PFSK-1 (cell line): ENCODE measurements at regions not wholly inside any gene's neighbourhood (a gene's known extent, or its start where the extent isn't known, plus 50 kb on each side); places are given as distances from the start of the nearest gene placed in this dataset.

ENCODE experiments used
- FOXP2 ChIP-seq: optimal IDR thresholded peaks from 2 replicates; pipeline ENCODE3; 2011; ENCODE audit warnings: borderline replicate concordance, control low read depth, inconsistent platforms; ENCODE audit not compliant: insufficient read depth; ENCODE audit errors: extremely low read length, extremely low read depth
- POLR2AphosphoS5 ChIP-seq: IDR thresholded peaks from 2 replicates; pipeline ENCODE4 v1.6.1; 2012; ENCODE audit warnings: low read depth, mild to moderate bottlenecking, control low read depth, low read length, moderate library complexity
- SIN3A ChIP-seq: IDR thresholded peaks from 2 replicates; pipeline ENCODE4 v1.6.1; 2012; ENCODE audit warnings: mild to moderate bottlenecking, low read length, moderate library complexity, borderline replicate concordance; ENCODE audit not compliant: insufficient read depth
- TAF1 ChIP-seq: IDR thresholded peaks from 2 replicates; pipeline ENCODE4 v1.6.1; 2012; ENCODE audit warnings: low read length, control low read depth, borderline replicate concordance; ENCODE audit not compliant: insufficient read depth
- TF ChIP-seq, protein P1 (sequence below), 2 experiments: IDR thresholded peaks; 2 replicates each; pipeline versions ENCODE4 v1.6.1 to v1.8.0; 2011 to 2012; ENCODE audit warnings: low read depth in 2 of 2, low read length in 2 of 2, control low read depth in 1 of 2, inconsistent platforms in 1 of 2, mild to moderate bottlenecking in 1 of 2, moderate library complexity in 1 of 2; ENCODE audit not compliant: insufficient read depth in 1 of 2

DNA sequence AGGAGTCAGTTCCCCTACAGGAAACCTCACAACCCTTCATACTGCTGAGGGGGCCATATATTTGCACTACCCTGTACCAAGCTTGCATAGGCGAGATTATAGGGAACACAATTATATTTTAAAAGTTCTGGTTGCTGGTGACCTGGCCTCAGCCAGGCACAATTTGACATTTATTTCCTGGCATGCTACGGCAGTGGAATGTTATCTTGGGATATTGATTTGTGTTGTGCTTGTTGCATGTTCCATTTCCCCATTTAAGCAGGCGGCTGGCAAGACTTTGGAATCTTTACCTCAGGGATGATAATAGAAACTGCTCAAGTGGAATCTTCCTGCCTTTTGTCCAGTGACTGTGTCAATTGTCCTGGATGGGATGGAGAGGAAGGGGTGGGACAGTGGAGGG lies 67.0 kb upstream of the RPS23 start:
- TF ChIP-seq SIN3A: no peak
- no peak for TF ChIP-seq TAF1

- no peak for TF ChIP-seq SIN3A
- TF ChIP-seq POLR2AphosphoS5: no peak
- TF ChIP-seq, protein P1, sequence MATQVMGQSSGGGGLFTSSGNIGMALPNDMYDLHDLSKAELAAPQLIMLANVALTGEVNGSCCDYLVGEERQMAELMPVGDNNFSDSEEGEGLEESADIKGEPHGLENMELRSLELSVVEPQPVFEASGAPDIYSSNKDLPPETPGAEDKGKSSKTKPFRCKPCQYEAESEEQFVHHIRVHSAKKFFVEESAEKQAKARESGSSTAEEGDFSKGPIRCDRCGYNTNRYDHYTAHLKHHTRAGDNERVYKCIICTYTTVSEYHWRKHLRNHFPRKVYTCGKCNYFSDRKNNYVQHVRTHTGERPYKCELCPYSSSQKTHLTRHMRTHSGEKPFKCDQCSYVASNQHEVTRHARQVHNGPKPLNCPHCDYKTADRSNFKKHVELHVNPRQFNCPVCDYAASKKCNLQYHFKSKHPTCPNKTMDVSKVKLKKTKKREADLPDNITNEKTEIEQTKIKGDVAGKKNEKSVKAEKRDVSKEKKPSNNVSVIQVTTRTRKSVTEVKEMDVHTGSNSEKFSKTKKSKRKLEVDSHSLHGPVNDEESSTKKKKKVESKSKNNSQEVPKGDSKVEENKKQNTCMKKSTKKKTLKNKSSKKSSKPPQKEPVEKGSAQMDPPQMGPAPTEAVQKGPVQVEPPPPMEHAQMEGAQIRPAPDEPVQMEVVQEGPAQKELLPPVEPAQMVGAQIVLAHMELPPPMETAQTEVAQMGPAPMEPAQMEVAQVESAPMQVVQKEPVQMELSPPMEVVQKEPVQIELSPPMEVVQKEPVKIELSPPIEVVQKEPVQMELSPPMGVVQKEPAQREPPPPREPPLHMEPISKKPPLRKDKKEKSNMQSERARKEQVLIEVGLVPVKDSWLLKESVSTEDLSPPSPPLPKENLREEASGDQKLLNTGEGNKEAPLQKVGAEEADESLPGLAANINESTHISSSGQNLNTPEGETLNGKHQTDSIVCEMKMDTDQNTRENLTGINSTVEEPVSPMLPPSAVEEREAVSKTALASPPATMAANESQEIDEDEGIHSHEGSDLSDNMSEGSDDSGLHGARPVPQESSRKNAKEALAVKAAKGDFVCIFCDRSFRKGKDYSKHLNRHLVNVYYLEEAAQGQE (IDR thresholded peaks at IDR 0.05; ENCODE audit: insufficient read depth in 1 of 2, low read depth in 2 of 2, low read length in 2 of 2): no peak
These were observed 63.2 kb upstream of the RPS23 start for GRCh38 chr5:82341325-82341724.

DNA sequence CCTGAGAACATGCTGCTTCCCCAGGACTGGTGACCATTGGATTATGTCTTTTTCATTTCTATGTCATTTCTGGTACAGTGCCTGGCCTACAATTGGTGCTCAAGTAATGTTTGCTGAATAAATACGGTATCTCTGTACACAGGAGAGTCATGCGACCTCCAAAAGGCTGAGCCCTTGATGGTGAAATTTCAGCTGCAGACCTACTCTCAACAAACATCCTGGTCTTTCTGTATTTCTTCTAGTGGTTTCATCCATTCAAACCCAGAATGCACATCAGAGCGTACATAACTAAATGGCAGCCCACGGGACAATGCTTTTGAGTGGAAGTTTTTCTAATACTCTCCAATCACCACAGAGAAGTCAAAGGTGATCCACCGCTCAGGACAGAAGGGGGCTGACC lies 62.6 kb upstream of the RPS23 start:
- TF ChIP-seq POLR2AphosphoS5 (no peak), FOXP2 (no peak), TAF1 (no peak), SIN3A (no peak)
- TF ChIP-seq, protein P1 (IDR thresholded peaks at IDR 0.05; ENCODE audit: insufficient read depth in 1 of 2, low read depth in 2 of 2, low read length in 2 of 2): no peak

- TF ChIP-seq, protein P1 (IDR thresholded peaks at IDR 0.05; ENCODE audit: insufficient read depth in 1 of 2, low read depth in 2 of 2, low read length in 2 of 2): no peak
- no peak for TF ChIP-seq SIN3A
- no peak for TF ChIP-seq FOXP2
- no peak for TF ChIP-seq POLR2AphosphoS5
- TF ChIP-seq TAF1: no peak
These were observed 61.6 kb upstream of the RPS23 start for GRCh38 chr5:82339792-82340191.

DNA sequence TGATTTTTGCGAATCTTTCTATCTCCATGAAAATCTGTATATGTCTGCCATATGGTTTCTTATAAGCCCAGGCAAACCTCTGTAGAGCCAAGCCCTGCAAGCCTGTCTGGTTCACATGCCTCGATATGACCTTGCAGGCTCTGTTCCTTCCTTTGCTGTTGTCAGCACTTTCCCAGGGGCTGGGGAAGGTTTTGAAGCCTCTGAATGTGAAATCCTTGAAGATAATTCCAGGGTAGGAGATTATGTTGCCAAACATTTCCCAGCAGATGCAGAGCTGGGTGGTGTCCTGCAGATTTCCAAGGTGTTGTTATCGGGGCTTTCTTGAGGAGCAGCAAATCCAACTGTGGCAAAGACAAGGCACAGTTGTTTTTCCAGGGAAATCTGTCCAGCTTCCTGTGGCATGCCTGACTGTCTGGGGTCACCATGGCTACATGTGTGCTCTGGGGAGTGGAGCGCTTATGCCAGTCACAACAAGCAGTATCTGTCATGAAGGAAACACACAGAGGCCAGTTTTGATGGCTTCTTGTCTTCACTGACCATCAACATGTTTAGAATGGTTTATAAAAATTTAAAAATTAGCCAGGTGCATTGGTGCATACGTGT lies 60.7 kb upstream of the RPS23 start:
- no peak for TF ChIP-seq POLR2AphosphoS5
- no peak for TF ChIP-seq FOXP2
- TF ChIP-seq SIN3A: no peak
- TF ChIP-seq, protein P1 (IDR thresholded peaks at IDR 0.05; ENCODE audit: insufficient read depth in 1 of 2, low read depth in 2 of 2, low read length in 2 of 2): no peak
- TF ChIP-seq TAF1: no peak

DNA sequence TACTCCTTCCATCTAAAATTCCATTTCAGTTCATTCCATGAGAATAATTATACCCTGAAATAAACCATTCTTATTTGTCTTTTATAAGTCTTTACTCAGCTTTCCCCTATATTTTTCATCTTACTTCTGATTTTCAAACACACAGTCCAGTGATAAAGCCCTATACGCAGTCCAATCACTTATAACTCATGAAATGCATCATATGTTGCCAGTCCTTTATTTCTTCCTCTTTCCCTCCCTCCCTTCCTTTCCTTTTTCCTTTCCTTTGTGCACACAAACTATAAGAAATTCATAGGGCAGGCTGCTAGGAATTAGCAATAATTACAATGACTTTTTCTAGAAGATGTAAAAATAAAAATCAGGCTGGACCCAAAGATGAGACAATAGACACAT lies 58.8 kb upstream of the RPS23 start:
- TF ChIP-seq SIN3A: no peak
- no peak for TF ChIP-seq TAF1
- TF ChIP-seq, protein P1 (IDR thresholded peaks at IDR 0.05; ENCODE audit: insufficient read depth in 1 of 2, low read depth in 2 of 2, low read length in 2 of 2): no peak
- TF ChIP-seq FOXP2: no peak
- TF ChIP-seq POLR2AphosphoS5: no peak
